ENCODE measurements at regions not wholly inside any gene's neighbourhood (a gene's known extent, or its start where the extent isn't known, plus 50 kb on each side); places are given as distances from the start of the nearest gene placed in this dataset.

DNA sequence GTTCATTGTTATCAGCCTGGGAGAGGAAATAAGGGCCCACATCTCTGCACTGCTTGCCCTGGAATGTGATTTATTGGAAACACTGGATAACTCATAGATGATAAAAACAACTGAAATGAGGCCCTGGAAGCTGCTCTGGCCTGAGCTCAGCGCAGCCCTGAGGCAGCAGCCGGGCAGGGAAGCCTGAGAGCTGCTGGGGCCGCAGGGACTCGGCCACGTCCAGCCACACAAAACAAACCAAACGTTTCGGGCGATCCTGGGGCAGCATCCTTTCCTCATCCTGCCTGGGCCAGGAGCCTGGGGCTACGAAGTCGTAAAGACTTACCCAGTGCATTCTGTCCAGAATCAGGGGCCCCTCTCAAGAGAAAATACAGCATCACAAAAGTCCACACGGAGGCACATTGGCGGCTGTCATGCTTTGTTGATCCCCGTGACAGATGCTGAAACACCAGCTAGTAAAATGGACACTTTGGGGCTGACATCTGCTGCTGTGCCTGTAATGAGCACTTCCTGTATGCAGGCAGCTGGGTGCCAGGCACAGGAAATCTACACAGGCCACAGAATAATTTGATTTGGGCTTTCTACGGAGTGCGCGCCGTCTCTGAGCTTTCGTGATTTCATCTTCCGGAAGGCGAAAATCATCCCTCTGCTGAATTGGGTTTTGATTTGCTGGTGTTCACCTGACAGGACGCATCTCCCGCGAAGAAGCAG, 250.6 kb downstream of the EIPR1 start:
- TF ChIP-seq, protein P1, sequence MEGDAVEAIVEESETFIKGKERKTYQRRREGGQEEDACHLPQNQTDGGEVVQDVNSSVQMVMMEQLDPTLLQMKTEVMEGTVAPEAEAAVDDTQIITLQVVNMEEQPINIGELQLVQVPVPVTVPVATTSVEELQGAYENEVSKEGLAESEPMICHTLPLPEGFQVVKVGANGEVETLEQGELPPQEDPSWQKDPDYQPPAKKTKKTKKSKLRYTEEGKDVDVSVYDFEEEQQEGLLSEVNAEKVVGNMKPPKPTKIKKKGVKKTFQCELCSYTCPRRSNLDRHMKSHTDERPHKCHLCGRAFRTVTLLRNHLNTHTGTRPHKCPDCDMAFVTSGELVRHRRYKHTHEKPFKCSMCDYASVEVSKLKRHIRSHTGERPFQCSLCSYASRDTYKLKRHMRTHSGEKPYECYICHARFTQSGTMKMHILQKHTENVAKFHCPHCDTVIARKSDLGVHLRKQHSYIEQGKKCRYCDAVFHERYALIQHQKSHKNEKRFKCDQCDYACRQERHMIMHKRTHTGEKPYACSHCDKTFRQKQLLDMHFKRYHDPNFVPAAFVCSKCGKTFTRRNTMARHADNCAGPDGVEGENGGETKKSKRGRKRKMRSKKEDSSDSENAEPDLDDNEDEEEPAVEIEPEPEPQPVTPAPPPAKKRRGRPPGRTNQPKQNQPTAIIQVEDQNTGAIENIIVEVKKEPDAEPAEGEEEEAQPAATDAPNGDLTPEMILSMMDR (IDR thresholded peaks at IDR 0.05; ENCODE audit: insufficient read depth, low read depth, low read length, missing control alignments): no peak
- no peak overlapping the region for H3K4me3 ChIP-seq (ENCODE audit: low read depth, low read length)
- no peak for DNase-seq (ENCODE audit: low read depth)

DNA sequence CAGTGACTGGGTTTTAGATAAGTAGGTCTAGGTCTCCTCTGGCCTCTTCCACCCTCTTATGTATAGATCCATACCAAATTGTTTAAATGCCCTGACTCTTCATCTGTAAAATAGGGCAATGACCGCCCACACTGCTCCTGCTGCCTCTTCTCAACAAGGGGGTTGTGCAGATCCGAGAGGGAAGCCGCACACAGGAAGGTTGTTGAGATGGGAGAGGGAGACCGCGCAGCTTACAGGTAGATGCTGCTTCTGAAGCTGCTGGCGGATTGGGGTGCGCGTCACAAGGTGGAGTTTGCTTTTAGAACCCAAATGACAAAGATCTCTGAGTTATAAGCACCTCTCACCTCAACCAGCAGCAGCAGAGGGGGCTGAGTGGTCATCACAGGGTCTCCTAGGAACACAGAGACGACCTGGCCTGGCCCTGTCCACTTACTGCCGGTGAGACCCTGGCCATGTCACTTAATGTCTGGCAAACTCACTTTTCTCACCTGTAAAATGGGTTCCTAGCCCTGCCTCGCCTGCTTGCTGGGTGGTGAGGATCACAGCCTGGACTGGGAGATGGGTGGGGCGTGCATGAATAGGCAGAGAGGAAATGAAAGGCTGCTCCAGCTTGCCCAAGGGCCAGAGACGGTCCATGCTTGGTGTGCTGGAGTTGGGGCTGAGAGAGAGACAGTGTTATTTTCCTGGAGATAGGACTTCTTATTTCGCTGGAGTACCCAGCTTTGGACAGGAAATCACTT, 251.3 kb downstream of the EIPR1 start:
- no peak for DNase-seq (ENCODE audit: low read depth)
- no peak overlapping the region for H3K4me3 ChIP-seq (ENCODE audit: low read depth, low read length)
- TF ChIP-seq, protein P1 (IDR thresholded peaks at IDR 0.05; ENCODE audit: insufficient read depth, low read depth, low read length, missing control alignments): no peak

GRCh38 chr2:3125761-3126130, 251.9 kb downstream of the EIPR1 start:
- H3K4me3 ChIP-seq (ENCODE audit: low read depth, low read length): no peak overlapping the region
- no peak for DNase-seq (ENCODE audit: low read depth)
- TF ChIP-seq, protein P1 (IDR thresholded peaks at IDR 0.05; ENCODE audit: insufficient read depth, low read depth, low read length, missing control alignments): no peak

GRCh38 chr2:3125001-3125760, 252.4 kb downstream of the EIPR1 start:
- no peak overlapping the region for H3K4me3 ChIP-seq (ENCODE audit: low read depth, low read length)
- DNase-seq (ENCODE audit: low read depth): no peak
- TF ChIP-seq, protein P1 (IDR thresholded peaks at IDR 0.05; ENCODE audit: insufficient read depth, low read depth, low read length, missing control alignments): no peak

- DNase-seq (ENCODE audit: low read depth): no peak
- H3K4me3 ChIP-seq (ENCODE audit: low read depth, low read length): no peak overlapping the region
- TF ChIP-seq, protein P1 (IDR thresholded peaks at IDR 0.05; ENCODE audit: insufficient read depth, low read depth, low read length, missing control alignments): no peak
Measured at GRCh38 chr2:3122525-3122924, 255.1 kb downstream of the EIPR1 start.

DNA sequence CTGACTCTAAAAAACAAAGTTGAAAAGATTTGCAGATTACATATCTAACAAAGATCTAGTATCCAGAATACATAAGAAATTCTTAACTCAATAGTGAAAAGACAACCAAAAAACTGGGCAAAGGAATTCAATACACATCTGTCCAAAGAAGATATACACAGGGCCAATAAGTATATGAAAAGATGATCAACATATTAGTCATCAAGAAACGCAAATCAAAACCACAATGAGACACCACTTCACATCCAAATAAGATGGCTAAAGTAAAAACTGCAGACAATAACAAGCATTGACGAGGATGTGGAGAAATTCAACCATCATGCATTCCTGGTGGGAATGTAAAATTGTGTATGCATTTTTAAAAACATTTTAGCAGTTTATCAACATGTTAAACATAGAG, 256.0 kb downstream of the EIPR1 start:
- DNase-seq (ENCODE audit: low read depth): no peak
- TF ChIP-seq, protein P1 (IDR thresholded peaks at IDR 0.05; ENCODE audit: insufficient read depth, low read depth, low read length, missing control alignments): no peak

More for the DNA sequence above, 256.0 kb downstream of the EIPR1 start:
- H3K4me3 ChIP-seq (ENCODE audit: low read depth, low read length): no peak overlapping the region
